PC-3 (cell line): ENCODE measurements at regions not wholly inside any gene's neighbourhood (a gene's known extent, or its start where the extent isn't known, plus 50 kb on each side); places are given as distances from the start of the nearest gene placed in this dataset.

Experiments used
- ATAC-seq: fragments of 200-7000 bp; cut with Tn5 transposase; 2 replicates; pipeline ENCODE4 v1.9.1; 2020; ENCODE audit warnings: mild to moderate bottlenecking, moderate library complexity
- BruUV-seq: library from RNA; stranded (reverse); fragments of 400-500 nt; replicated peaks from 2 replicates; lab custom pipeline; 2021; lab: Mats Ljungman, UMichigan
- CTCF ChIA-PET: fragments of 300-600 bp; sonication (Branson Sonifier 250); formaldehyde crosslinking; loops from one replicate; lab custom pipeline; 2022; ENCODE audit warnings: antibody characterized with exemption; lab: Charles Lee
- POLR2A ChIA-PET: fragments of 300-600 bp; sonication (Branson Sonifier 250); formaldehyde crosslinking; loops from one replicate; lab custom pipeline; 2022; ENCODE audit warnings: antibody characterized with exemption; ENCODE audit not compliant: unreplicated experiment; lab: Charles Lee
- DNase-seq: peaks from one replicate; pipeline ENCODE4 v3.0.0-alpha.2; 2015
- H2AFZ ChIP-seq: fragments of 300-600 bp; sonication (generic); 2 replicates; pipeline ENCODE4 v1.6.0; 2016; ENCODE audit warnings: antibody characterized with exemption, low read length
- H3F3A ChIP-seq: fragments of 300-600 bp; sonication (generic); one replicate; pipeline ENCODE4 v1.6.0; 2017; ENCODE audit warnings: antibody characterized with exemption, low read length, control low read depth, mild to moderate bottlenecking; ENCODE audit not compliant: unreplicated experiment
- H3K27ac ChIP-seq: fragments of 300-600 bp; sonication (generic); 2 replicates; pipeline ENCODE4 v1.5.1; 2016; ENCODE audit warnings: mild to moderate bottlenecking, low read length
- H3K27me3 ChIP-seq: fragments of 300-600 bp; sonication (generic); 2 replicates; pipeline ENCODE4 v1.6.1; 2016; ENCODE audit warnings: low read length, mixed read lengths
- H3K36me3 ChIP-seq: fragments of 300-600 bp; sonication (generic); 2 replicates; pipeline ENCODE4 v1.6.1; 2016; ENCODE audit warnings: low read depth, mixed run types, low read length, mixed read lengths
- H3K4me1 ChIP-seq: fragments of 300-600 bp; sonication (generic); 2 replicates; pipeline ENCODE4 v1.5.1; 2016; ENCODE audit warnings: low read length; ENCODE audit not compliant: insufficient read depth
- H3K4me2 ChIP-seq: fragments of 300-600 bp; sonication (generic); 2 replicates; pipeline ENCODE4 v1.6.0; 2016; ENCODE audit warnings: low read length
- H3K4me3 ChIP-seq: fragments of 300-600 bp; sonication (generic); 2 replicates; pipeline ENCODE4 v1.5.1; 2016; ENCODE audit warnings: mild to moderate bottlenecking, low read length, mixed read lengths
- H3K79me2 ChIP-seq: fragments of 300-600 bp; sonication (generic); 2 replicates; pipeline ENCODE4 v1.6.1; 2017; ENCODE audit warnings: low read length, mixed read lengths
- H3K9ac ChIP-seq: fragments of 300-600 bp; sonication (generic); 2 replicates; pipeline ENCODE4 v1.6.0; 2016; ENCODE audit warnings: mild to moderate bottlenecking, low read length
- H3K9me2 ChIP-seq: fragments of 300-600 bp; sonication (generic); replicated peaks from 2 replicates; pipeline ENCODE4 v1.6.1; 2016; ENCODE audit warnings: mixed run types, low read length, mixed read lengths
- H3K9me3 ChIP-seq: fragments of 300-600 bp; sonication (generic); 2 replicates; pipeline ENCODE4 v1.6.1; 2016; ENCODE audit warnings: low read length, mixed read lengths
- H4K20me1 ChIP-seq: fragments of 300-600 bp; sonication (generic); 2 replicates; pipeline ENCODE4 v1.6.1; 2016; ENCODE audit warnings: low read length, mixed read lengths
- CTCF ChIP-seq: fragments of 300-600 bp; sonication (generic); conservative IDR thresholded peaks from 2 replicates; pipeline ENCODE4 v1.5.1; 2017; ENCODE audit warnings: antibody characterized with exemption, low read depth, mild to moderate bottlenecking, low read length
- EZH2 ChIP-seq: fragments of 300-600 bp; sonication (generic); IDR thresholded peaks from one replicate; pipeline ENCODE4 v1.6.1; 2017; ENCODE audit warnings: antibody characterized with exemption, mild to moderate bottlenecking, low read length; ENCODE audit not compliant: unreplicated experiment
- EZH2phosphoT487 ChIP-seq: fragments of 300-600 bp; sonication (generic); IDR thresholded peaks from 2 replicates; pipeline ENCODE4 v1.6.1; 2018; ENCODE audit warnings: mild to moderate bottlenecking, antibody characterized with exemption, low read length, borderline replicate concordance
- intact Hi-C: fragments of 100-400 bp; cut with micrococcal nuclease; formaldehyde crosslinking; loops from 2 replicates; pipeline ENCODE4 v1.9.0; 2023

- H3K4me3 ChIP-seq: no peak overlapping the region
- no peaks in the 10 kb centered on the region for H3K36me3 ChIP-seq
- no peaks in the 10 kb centered on the region for H3K4me1 ChIP-seq
- H3F3A ChIP-seq: no peaks in the 10 kb centered on the region
- no peak overlapping the region for H3K27ac ChIP-seq
- H3K9me2 ChIP-seq: no peaks in the 10 kb centered on the region
- no peaks in the 10 kb centered on the region for H3K9me3 ChIP-seq
- ChIA-PET CTCF (no interaction called here), POLR2A (no interaction called here)
- intact Hi-C loops: no loop called here
- no peaks in the 10 kb centered on the region for H3K79me2 ChIP-seq
- TF ChIP-seq CTCF: no peak
- TF ChIP-seq EZH2: no peak
- no peak for TF ChIP-seq EZH2phosphoT487
- H4K20me1 ChIP-seq: no peaks in the 10 kb centered on the region
- no peak overlapping the region for H3K9ac ChIP-seq
- ATAC-seq: no peak
- no peaks in the 10 kb centered on the region for H3K27me3 ChIP-seq
- no peak overlapping the region for H3K4me2 ChIP-seq
- no peak for DNase-seq
- H2AFZ ChIP-seq: no peak overlapping the region
- BruUV-seq: no TSS peak
Measured at GRCh38 chr2:12070581-12070980, 324.1 kb downstream of the LPIN1 start.

GRCh38 chr2:12071318-12071717, 324.9 kb downstream of the LPIN1 start:
- ATAC-seq (no peak), DNase-seq (no peak)
- CTCF ChIA-PET: no interaction called here
- H3K9me3 ChIP-seq: no peaks in the 10 kb centered on the region
- no peak overlapping the region for H3K4me2 ChIP-seq
- POLR2A ChIA-PET: no interaction called here
- no peaks in the 10 kb centered on the region for H3K9me2 ChIP-seq
- H4K20me1 ChIP-seq: no peaks in the 10 kb centered on the region
- H3K27me3 ChIP-seq: no peaks in the 10 kb centered on the region
- no peaks in the 10 kb centered on the region for H3K4me1 ChIP-seq
- H3K27ac ChIP-seq: no peak overlapping the region
- H3K79me2 ChIP-seq: no peaks in the 10 kb centered on the region
- no peak overlapping the region for H3K9ac ChIP-seq
- no TSS peak for BruUV-seq
- intact Hi-C loops: no loop called here
- TF ChIP-seq CTCF: no peak
- TF ChIP-seq EZH2phosphoT487: no peak
- TF ChIP-seq EZH2: no peak
- H3F3A ChIP-seq: no peaks in the 10 kb centered on the region
- no peaks in the 10 kb centered on the region for H3K36me3 ChIP-seq
- no peak overlapping the region for H3K4me3 ChIP-seq
- H2AFZ ChIP-seq: no peak overlapping the region

- Histone ChIP-seq H3K27me3 (no peaks in the 10 kb centered on the region), H3K9me3 (no peaks in the 10 kb centered on the region), H2AFZ (no peak overlapping the region), H3K36me3 (no peaks in the 10 kb centered on the region), H3K4me2 (no peak overlapping the region), H3K79me2 (no peaks in the 10 kb centered on the region), H3F3A (no peaks in the 10 kb centered on the region), H3K27ac (no peak overlapping the region), H3K9ac (no peak overlapping the region), H3K9me2 (no peaks in the 10 kb centered on the region), H4K20me1 (no peaks in the 10 kb centered on the region), H3K4me3 (no peak overlapping the region), H3K4me1 (no peaks in the 10 kb centered on the region)
- DNase-seq (no peak), ATAC-seq (no peak)
- ChIA-PET CTCF (no interaction called here), POLR2A (no interaction called here)
- BruUV-seq: no TSS peak
- no peak for TF ChIP-seq CTCF
- intact Hi-C loops: no loop called here
Measured at GRCh38 chr2:12073217-12073852, 326.9 kb downstream of the LPIN1 start.
